ENCODE measurements at regions not wholly inside any gene's neighbourhood (a gene's known extent, or its start where the extent isn't known, plus 50 kb on each side); places are given as distances from the start of the nearest gene placed in this dataset.

DNA sequence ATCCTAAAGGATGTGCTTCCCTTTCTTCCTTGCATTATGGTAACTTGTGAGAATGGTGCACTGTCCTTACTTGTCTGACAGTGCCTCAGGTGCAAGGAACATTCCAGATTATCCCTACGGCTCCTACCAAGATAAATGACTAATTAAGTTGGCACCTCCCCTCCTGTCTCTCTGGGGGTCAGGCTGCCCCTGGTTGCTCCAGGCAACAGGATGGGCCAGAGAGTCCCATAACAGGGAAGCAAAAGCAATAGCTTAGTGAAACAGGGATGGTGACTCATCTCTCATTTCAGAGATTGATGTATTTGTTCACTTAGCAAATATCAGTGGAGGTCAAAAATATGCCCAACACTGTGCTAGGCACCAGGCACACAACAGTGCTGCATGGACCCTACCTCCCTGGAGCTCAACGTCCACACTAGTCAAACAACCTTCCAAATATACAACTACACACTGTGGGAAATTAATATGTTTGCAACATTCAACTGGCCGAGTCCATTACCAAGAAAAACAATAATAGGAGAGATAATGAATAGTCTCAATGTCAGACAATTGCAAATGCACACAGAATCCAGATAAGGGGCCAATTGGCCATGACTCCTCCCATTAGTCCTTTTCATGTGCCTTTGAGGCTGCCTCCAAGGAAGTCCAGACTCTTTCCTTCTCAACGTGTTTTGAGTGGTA is 249.0 kb downstream of the TLE3 start:
- H3K4me2 ChIP-seq (ENCODE audit: low read length), result no peak overlapping the region
- no peaks in the 10 kb centered on the region for H3K79me2 ChIP-seq

DNA sequence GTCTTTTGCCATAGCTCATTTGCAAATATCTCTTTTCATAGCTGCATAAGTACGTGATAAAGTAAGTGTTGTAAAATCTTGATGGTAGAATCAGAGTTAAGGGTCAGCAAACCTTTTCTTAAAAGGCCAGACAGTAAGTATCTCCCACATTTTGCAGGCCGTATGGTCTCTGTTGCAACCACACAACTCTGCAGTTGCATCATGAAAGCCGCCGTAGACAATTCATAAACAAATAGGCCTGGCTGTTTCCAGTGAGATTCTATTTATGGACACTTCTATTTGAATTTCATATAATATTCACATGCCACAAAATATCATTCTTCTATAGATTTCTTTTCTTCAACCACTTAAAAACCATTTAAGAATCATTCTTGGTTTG is 248.5 kb downstream of the TLE3 start:
- Histone ChIP-seq H3K4me2 (ENCODE audit: low read length) (no peak overlapping the region), H3K9ac (no peak overlapping the region), H2AFZ (no peak overlapping the region), H3K4me1 (no peaks in the 10 kb centered on the region), H3K4me3 (ENCODE audit: low read depth, low read length) (no peak overlapping the region), H3K36me3 (ENCODE audit: control insufficient read depth, insufficient read depth, low read length) (no peaks in the 10 kb centered on the region), H3K27me3 (ENCODE audit: control insufficient read depth, insufficient read depth, low read length) (no peaks in the 10 kb centered on the region), H3K27ac (no peak overlapping the region), H3K9me3 (ENCODE audit: control insufficient read depth, low read length) (no peaks in the 10 kb centered on the region), H3K79me2 (no peaks in the 10 kb centered on the region)
- TF ChIP-seq, protein P1, sequence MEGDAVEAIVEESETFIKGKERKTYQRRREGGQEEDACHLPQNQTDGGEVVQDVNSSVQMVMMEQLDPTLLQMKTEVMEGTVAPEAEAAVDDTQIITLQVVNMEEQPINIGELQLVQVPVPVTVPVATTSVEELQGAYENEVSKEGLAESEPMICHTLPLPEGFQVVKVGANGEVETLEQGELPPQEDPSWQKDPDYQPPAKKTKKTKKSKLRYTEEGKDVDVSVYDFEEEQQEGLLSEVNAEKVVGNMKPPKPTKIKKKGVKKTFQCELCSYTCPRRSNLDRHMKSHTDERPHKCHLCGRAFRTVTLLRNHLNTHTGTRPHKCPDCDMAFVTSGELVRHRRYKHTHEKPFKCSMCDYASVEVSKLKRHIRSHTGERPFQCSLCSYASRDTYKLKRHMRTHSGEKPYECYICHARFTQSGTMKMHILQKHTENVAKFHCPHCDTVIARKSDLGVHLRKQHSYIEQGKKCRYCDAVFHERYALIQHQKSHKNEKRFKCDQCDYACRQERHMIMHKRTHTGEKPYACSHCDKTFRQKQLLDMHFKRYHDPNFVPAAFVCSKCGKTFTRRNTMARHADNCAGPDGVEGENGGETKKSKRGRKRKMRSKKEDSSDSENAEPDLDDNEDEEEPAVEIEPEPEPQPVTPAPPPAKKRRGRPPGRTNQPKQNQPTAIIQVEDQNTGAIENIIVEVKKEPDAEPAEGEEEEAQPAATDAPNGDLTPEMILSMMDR (IDR thresholded peaks at IDR 0.05), result no peak

More for the DNA sequence above, 249.0 kb downstream of the TLE3 start:
- Histone ChIP-seq H3K27ac (no peak overlapping the region), H3K4me3 (ENCODE audit: low read depth, low read length) (no peak overlapping the region), H3K9ac (no peak overlapping the region), H3K9me3 (ENCODE audit: control insufficient read depth, low read length) (no peaks in the 10 kb centered on the region), H3K4me1 (no peaks in the 10 kb centered on the region), H2AFZ (no peak overlapping the region), H3K27me3 (ENCODE audit: control insufficient read depth, insufficient read depth, low read length) (no peaks in the 10 kb centered on the region), H3K36me3 (ENCODE audit: control insufficient read depth, insufficient read depth, low read length) (no peaks in the 10 kb centered on the region)
- TF ChIP-seq, protein P1 (IDR thresholded peaks at IDR 0.05), result no peak

DNA sequence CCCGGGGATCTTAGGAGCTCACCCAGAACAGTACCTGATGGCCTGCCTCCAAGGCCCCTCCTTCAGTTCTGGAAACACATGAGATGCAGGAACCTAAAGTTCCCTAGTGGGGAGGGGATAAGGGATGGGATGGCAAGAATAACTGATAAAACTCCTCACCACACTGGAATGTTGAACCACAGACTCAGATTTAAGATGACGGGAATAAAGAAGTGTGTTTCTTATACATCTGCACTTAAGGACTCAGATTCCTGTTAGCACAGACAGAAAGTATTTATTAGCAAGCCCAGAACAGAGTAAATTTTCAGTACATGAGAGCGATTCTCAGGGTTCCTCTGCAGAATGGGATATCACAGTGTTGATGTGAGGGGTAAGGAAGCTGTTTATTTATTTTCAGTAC is 245.2 kb downstream of the TLE3 start:
- H3K9me3 ChIP-seq (ENCODE audit: control insufficient read depth, low read length), result no peaks in the 10 kb centered on the region
- no peak overlapping the region for H3K4me3 ChIP-seq (ENCODE audit: low read depth, low read length)
- no peaks in the 10 kb centered on the region for H3K4me1 ChIP-seq
- TF ChIP-seq, protein P1 (IDR thresholded peaks at IDR 0.05), result no peak
- no peak overlapping the region for H3K9ac ChIP-seq
- no peak overlapping the region for H3K27ac ChIP-seq
- no peaks in the 10 kb centered on the region for H3K36me3 ChIP-seq (ENCODE audit: control insufficient read depth, insufficient read depth, low read length)
- H3K4me2 ChIP-seq (ENCODE audit: low read length), result no peak overlapping the region
- no peaks in the 10 kb centered on the region for H3K79me2 ChIP-seq
- no peak overlapping the region for H2AFZ ChIP-seq
- H3K27me3 ChIP-seq (ENCODE audit: control insufficient read depth, insufficient read depth, low read length), result no peaks in the 10 kb centered on the region

DNA sequence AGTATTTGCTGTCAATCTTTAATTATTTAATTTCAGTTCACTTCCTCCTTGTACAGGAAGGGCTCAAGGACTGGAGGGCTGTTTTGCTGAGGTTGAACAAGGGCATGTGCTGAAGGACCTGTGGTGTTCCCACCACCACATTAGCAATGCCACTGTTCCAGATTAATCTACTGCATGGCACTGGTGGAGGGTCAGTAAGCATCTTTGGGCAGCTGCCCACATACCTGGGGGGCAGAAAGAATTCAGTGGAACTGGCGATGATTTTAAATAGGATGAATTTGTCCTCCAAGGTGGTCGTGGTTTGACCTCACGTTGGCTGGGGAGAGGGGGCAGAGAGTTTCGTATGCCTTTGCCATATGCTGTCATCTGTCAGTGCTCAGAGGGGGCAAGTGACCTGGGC is 244.8 kb downstream of the TLE3 start:
- TF ChIP-seq, protein P1 (IDR thresholded peaks at IDR 0.05), result no peak
- no peaks in the 10 kb centered on the region for H3K36me3 ChIP-seq (ENCODE audit: control insufficient read depth, insufficient read depth, low read length)

DNA sequence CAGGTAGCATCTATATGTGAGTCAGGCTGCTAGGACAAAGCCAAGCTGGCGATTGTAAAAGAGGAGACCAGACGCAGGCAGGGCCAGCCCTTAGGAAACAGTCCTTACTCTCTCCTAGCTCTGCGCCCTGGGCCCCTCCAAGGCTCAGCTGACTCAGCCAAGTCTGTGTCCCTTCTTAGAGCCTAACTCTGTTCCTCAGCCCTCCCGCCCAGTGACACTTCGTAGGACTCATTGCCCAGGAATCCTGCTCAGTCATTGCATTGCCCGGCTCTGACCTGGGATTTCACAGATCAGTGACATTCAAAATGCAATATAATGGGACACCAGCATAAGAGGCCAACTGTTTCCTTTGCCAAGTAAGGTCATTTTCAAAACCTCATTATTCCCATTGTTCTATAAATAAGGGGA is 244.2 kb downstream of the TLE3 start:
- no peak overlapping the region for H2AFZ ChIP-seq
- H3K27ac ChIP-seq, result no peak overlapping the region
- TF ChIP-seq, protein P1 (IDR thresholded peaks at IDR 0.05), result no peak
- H3K36me3 ChIP-seq (ENCODE audit: control insufficient read depth, insufficient read depth, low read length), result no peaks in the 10 kb centered on the region
- H3K4me2 ChIP-seq (ENCODE audit: low read length), result no peak overlapping the region
- H3K27me3 ChIP-seq (ENCODE audit: control insufficient read depth, insufficient read depth, low read length), result no peaks in the 10 kb centered on the region
- H3K9me3 ChIP-seq (ENCODE audit: control insufficient read depth, low read length), result no peaks in the 10 kb centered on the region
- H3K79me2 ChIP-seq, result no peaks in the 10 kb centered on the region
- H3K4me3 ChIP-seq (ENCODE audit: low read depth, low read length), result no peak overlapping the region
- no peaks in the 10 kb centered on the region for H3K4me1 ChIP-seq
- H3K9ac ChIP-seq, result no peak overlapping the region

More for the DNA sequence above, 244.8 kb downstream of the TLE3 start:
- Histone ChIP-seq H3K4me3 (ENCODE audit: low read depth, low read length) (no peak overlapping the region), H3K27me3 (ENCODE audit: control insufficient read depth, insufficient read depth, low read length) (no peaks in the 10 kb centered on the region), H2AFZ (no peak overlapping the region), H3K27ac (no peak overlapping the region), H3K9me3 (ENCODE audit: control insufficient read depth, low read length) (no peaks in the 10 kb centered on the region), H3K4me2 (ENCODE audit: low read length) (no peak overlapping the region), H3K9ac (no peak overlapping the region), H3K4me1 (no peaks in the 10 kb centered on the region), H3K79me2 (no peaks in the 10 kb centered on the region)
